Activated CD8-positive, alpha-beta memory T cell treated with anti-CD3 and anti-CD28 coated beads for 36 hours (primary cell): ENCODE measurements at regions not wholly inside any gene's neighbourhood (a gene's known extent, or its start where the extent isn't known, plus 50 kb on each side); places are given as distances from the start of the nearest gene placed in this dataset.

Experiments used
- CTCF ChIA-PET: fragments of 350-600 bp; sonication (Branson Sonifier 250); formaldehyde crosslinking; loops from one replicate; lab custom pipeline; 2021; ENCODE audit warnings: antibody characterized with exemption; lab: Charles Lee
- POLR2A ChIA-PET: fragments of 350-600 bp; sonication (Branson Sonifier 250); formaldehyde crosslinking; loops from one replicate; lab custom pipeline; 2021; ENCODE audit warnings: antibody characterized with exemption; lab: Charles Lee

GRCh38 chr15:95280711-95281110 is 1049.3 kb downstream of the MCTP2 start:
- POLR2A ChIA-PET, result no interaction called here
- CTCF ChIA-PET, result interaction anchor here (0.6 kb wide), 1 partner anchor 1307 kb away, joined by 3 read pairs; no protein-coding TSS in a partner anchor

DNA sequence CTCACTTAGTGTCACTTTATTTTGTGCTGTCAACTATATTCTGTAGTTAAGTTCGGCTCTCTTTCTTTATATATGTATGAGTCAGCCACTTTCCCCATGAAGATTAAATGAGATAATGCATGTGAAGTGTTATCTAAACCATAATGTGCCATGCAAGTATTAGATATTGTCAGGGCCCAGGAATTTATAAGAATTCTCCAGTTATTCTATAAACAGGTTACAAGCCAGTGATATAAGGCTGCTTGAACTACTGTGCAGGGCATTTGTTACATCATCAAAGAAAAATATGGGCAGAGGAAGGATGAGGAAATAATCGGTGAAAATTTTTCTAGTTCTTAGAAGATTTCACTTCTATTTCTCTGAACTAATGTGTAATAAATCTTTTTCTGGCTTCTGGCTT is 1049.0 kb upstream of the NR2F2 start:
- CTCF ChIA-PET, result no interaction called here

DNA sequence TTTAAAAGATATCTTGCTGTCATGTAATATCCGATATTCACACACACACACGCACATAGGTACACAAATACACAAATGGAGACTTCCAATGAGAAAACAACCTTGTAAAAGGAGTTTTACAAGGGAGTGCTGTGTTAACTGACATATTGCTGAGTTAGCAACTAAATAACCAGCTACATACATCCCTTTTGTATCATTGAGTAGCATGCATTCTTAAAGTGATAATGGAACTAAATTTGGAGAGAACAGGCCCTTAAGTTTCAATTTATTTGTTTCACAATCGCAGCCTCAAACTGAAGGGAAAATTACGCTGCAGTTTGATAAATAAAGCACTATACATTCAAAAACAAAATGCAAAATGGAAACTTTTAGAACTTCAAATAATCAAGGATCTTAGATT is 1046.0 kb upstream of the NR2F2 start:
- POLR2A ChIA-PET, result no interaction called here
- CTCF ChIA-PET, result no interaction called here

More for the DNA sequence above, 1049.0 kb upstream of the NR2F2 start:
- POLR2A ChIA-PET, result no interaction called here

DNA sequence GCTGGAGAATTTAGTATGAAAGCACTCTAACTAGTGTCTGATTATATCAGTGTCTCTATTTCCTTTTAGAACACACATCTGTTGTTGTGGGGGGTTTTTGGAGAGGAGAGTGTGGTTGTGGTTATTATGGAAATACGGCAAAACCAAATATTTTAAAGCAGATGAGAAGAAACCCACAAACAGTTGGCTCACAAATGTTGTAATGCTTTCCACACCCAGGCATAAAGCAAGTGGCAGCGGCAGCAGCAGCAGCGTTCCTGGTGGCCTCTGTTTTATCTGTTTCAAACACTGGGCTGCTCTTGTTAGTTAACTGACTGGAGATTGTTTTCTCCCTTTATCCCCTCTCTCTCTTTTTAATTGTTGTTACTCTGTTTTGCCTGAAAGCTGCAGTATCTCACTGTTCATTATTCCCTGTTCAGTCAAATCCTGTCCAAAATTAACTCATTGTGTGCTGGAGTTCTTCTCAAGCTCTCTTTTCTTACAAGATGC is 1045.5 kb upstream of the NR2F2 start:
- ChIA-PET POLR2A (no interaction called here), CTCF (no interaction called here)

DNA sequence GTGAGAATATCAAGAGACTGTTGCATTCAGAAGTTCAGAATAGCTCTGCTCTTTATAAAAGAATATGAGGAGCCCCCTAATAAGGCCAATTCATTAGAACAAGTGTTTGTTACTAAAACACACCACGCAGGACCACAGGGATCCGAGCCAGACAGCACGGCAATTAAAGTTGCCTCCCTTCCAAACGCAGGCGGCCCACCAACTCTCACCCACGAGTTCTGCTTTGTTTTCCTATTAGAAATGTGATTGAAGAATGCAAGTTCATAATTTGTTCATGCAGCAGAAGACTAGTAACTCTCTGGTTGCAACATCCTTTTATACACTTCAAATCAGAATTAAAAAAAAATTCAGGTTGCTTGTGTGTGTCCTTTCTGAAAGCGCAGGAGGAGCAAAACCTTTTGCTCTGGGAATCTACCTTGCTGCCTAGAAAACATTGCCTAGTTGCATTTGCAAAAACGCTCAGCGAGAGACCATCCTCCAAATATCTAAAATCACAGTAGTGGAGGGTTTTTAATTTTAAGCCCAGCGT is 1044.1 kb upstream of the NR2F2 start:
- POLR2A ChIA-PET, result interaction anchor here (0.6 kb wide), 1 partner anchor 574 kb away, joined by 4 read pairs; no protein-coding TSS in a partner anchor
- CTCF ChIA-PET, result no interaction called here

DNA sequence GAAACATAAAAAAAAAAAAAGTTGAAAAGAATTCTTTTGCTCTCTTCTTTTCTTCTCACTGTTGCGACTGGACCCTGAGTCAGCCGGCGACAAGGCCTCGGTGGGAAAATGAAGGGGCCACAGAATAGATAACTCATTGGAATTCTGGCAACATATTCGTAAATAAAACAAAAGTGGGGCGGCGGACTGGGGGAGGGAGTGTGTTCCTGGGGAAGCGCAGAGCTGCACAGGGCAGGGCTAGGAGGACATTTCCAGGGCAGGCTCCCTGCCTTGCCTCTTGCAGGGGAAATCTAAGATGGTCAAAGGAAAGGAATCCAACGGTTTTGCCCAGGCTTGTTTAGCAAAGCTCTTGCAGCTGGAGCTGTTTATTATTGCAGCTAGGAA is 1042.8 kb upstream of the NR2F2 start:
- CTCF ChIA-PET, result no interaction called here
- POLR2A ChIA-PET, result no interaction called here

DNA sequence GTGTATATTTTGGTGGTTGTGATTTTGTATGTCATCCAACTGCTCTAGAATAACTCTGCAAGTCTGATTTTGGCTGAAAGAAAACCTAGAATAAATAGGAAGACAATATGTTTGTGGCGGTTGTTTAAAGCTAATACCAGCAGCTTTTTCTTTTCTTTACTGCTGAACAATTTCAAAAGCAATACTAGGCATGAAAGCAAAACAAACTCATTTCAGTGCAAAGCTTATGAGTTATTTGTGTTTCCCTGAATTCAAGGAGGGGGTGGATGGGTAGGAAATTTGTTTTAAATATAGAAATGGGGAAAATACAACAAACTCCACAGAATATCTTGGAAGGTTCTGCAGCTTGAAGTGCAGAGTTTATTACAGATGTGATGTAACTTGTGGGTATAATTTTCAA is 1041.9 kb upstream of the NR2F2 start:
- CTCF ChIA-PET, result no interaction called here
- POLR2A ChIA-PET, result no interaction called here

DNA sequence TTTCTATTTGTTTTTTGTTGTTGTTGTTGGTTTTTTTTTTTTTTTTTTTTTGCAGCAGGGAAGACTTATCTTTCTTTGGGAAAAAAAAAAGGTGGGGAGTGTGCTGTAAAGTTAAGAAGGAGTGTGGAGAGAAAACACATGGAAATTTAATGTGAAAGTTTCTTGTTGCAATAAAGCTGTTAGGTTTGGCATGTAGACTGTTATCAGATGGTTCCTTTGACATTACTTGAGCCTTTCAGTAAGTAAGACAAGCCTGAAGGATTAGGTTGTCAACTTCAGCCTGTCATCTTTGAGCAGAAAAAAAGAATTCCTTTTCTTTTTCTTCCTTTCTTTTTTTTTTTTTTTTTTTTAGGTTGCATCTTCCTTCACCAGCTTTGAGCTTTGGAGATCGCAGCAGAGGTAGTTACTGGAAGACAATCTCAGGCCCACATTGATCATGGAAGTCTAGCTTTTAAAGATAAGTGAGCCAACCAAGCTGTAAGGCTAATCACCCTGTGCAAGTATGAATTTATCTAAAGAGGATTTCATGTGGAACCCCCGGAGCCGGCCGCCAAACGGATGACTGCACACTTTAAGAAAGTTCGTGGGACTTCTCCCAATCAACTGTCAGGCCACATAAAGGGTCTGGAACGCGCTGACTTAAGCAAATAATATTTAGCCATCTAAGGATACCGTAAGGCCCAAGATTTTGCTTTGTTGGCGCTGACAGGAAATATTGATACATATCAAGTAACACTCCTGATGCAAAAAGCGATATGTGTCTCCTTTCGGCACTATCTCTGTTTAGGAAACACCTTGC is 1040.1 kb upstream of the NR2F2 start:
- ChIA-PET CTCF (interaction anchor here (0.7 to 2.0 kb wide), 2 partner anchors 29 to 559 kb away, joined by 3 to 6 read pairs; no protein-coding TSS in a partner anchor), POLR2A (no interaction called here)

GRCh38 chr15:95291898-95292472 is 1038.5 kb upstream of the NR2F2 start:
- ChIA-PET POLR2A (no interaction called here), CTCF (interaction anchor here (0.6 to 2.0 kb wide), 2 partner anchors 31 to 244 kb away, joined by 3 to 6 read pairs; no protein-coding TSS in a partner anchor)

GRCh38 chr15:95292785-95293450 is 1037.6 kb upstream of the NR2F2 start:
- CTCF ChIA-PET, result interaction anchor here (2.0 kb wide), 1 partner anchor 32 kb away, joined by 6 read pairs; no protein-coding TSS in a partner anchor
- POLR2A ChIA-PET, result no interaction called here

DNA sequence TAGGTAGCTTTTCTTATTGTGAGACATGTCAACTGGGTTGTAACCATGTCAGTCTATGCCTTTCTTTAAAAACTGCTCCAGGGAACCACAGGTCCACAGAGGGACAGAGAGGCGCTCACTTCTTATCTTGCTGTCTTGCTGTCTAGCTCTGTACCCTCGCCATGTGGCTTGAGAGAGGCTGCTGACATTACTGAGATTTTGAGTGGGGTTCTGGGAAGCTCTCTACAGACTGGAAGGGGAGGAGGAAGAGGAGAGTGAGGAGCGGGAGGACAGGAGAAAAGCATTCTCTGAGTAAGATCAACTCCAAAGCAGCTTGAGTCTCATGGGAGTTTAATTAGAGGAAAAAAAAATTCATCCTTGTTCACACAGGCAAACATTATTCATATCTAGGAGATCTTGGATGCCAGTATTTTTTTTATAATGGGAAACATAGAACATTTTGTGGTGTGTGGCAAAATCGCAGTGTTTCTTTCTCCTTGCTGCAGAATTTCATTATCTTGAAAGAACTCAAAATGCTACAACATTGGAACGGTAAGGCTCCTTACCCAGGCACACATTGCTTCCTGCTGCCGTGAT is 1037.0 kb upstream of the NR2F2 start:
- POLR2A ChIA-PET, result no interaction called here

GRCh38 chr15:95295363-95295762 is 1035.1 kb upstream of the NR2F2 start:
- POLR2A ChIA-PET, result no interaction called here
- CTCF ChIA-PET, result no interaction called here

More for the DNA sequence above, 1037.0 kb upstream of the NR2F2 start:
- CTCF ChIA-PET, result no interaction called here

DNA sequence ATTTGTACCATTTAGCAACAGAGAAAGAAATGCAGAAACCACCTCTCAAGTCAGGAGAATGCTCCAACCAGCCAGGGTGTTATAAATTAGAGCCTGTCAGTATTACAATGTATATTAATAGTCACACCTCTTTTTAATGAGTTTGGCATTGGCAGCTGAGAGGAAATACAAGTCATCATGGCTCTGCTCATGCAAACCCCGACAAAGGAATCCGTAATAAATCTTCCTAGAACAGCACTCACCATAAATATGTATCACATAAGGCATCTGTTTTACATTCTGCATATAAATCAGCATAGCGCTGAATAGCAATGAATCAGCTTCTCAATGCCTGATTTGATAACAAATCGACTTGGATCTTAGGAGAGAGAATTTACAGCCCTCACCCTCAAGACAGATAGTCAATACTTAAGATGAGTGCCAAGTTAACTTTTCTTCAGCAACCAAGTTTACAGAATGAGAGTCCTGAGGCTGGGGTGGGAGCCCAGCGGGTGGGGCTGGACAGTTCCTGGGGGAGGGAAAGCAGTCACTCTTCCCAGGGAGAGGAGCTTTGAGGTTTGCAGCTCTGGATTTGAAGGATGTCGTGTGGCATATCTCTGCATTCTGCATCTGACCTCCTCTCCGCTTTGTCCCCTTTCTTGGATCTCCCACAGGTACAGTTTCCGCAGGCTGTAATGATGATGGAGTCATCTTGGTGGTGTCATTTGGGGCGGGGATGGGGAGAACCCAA is 1034.4 kb upstream of the NR2F2 start:
- ChIA-PET POLR2A (no interaction called here), CTCF (no interaction called here)

- ChIA-PET CTCF (no interaction called here), POLR2A (no interaction called here)
Measured at GRCh38 chr15:95296643-95297042, 1033.9 kb upstream of the NR2F2 start.

GRCh38 chr15:95298729-95299128 is 1031.8 kb upstream of the NR2F2 start:
- ChIA-PET POLR2A (no interaction called here), CTCF (no interaction called here)

DNA sequence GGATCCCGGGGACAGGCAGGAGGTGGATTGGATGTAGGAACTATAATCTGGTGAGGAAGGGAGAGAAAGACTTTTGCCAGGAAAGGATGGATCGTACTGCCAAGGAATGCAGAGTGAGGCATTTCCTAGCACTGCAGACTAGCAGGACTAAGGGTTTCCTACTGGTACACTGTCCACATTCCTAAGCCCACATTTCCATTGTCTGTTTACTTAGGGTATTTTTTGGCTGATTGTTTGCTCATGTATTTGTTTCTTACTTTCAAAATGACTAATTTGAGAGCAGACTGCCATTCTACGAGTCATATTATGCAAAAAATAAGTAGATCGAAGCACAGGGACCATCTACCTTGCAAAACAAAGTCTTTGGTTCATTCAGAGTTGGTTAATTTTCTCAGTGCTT is 1029.5 kb upstream of the NR2F2 start:
- CTCF ChIA-PET, result no interaction called here
- POLR2A ChIA-PET, result no interaction called here

GRCh38 chr15:95302206-95302605 is 1028.3 kb upstream of the NR2F2 start:
- POLR2A ChIA-PET, result no interaction called here
- CTCF ChIA-PET, result no interaction called here

- ChIA-PET POLR2A (no interaction called here), CTCF (no interaction called here)
Measured at GRCh38 chr15:95302809-95303208, 1027.7 kb upstream of the NR2F2 start.

- ChIA-PET POLR2A (no interaction called here), CTCF (no interaction called here)
Measured at GRCh38 chr15:95303713-95304112, 1026.8 kb upstream of the NR2F2 start.
